GM19395 (cell line): ENCODE measurements at regions not wholly inside any gene's neighbourhood (a gene's known extent, or its start where the extent isn't known, plus 50 kb on each side); places are given as distances from the start of the nearest gene placed in this dataset.
A peak's percentile ranks its signal among the peaks of the same experiment; 100 is the strongest.

ENCODE experiments used
- ATAC-seq: cut with Tn5 transposase; IDR thresholded peaks from one replicate; pipeline ENCODE4 v1.9.1; 2021; ENCODE audit warnings: mild to moderate bottlenecking, moderate library complexity; ENCODE audit not compliant: unreplicated experiment

GRCh38 chr4:152100379-152101201 is 339.8 kb upstream of the GATB start:
- peak; percentile 68 for ATAC-seq

- ATAC-seq = no peak
Observed at GRCh38 chr4:152099981-152100378, 339.2 kb upstream of the GATB start.

DNA sequence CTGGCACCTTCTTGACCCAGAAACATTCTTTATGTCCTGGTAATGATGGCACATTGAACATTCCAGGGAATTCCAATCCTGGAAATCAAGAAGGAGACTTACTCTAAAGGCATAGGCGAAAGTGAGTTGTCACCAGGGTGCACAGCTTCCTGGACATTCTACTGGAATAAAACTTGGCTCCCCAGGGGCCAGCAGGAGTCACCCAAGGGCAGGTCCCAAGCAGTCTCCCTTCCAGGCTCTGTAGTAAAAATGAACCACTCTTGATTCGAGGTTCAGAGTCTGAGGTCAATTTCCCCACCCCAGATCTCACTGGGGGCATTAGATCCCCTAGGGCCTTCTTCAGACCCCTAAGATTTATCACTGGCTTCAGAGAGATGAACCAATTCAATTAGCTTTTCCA is 338.7 kb upstream of the GATB start:
- no peak for ATAC-seq

DNA sequence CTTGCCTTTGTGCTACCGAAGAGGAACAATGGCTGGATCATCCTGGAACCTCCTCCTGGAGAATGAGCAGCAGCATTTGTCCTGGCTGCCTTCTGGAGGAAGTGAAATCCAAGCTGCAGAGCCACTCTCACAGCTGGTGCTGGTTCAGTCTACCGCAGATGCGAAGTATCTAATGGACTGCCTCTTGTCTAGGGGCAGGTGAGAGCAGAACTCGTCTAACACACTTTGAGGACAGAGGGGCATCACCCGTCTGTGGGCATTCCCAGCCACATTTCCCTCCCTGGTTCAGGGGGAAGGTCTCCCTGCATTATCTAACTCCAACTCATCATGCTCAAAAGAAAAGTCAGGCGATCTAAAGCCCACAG is 338.2 kb upstream of the GATB start:
- ATAC-seq = no peak

GRCh38 chr4:152098365-152099060 is 337.7 kb upstream of the GATB start:
- no peak for ATAC-seq

DNA sequence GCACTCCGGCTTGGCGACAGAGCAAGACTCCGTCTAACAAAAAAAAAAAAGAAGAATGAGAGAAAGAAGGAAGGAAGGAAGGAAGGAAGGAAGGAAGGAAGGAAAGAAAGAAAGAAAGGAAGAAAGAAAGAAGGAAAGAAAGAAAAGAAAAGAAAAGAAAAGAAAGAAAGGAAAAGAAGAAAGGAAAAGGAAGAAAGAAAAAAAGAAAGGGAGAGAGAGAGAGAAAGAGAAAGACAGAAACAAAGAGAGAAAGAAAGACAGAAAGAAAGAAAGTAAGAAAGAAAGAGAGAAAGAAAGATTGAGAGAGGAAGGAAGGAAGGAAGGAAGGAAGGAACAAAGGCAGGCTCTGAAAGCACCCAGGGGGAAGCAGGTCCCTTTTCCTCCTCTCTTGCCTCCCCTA is 336.6 kb upstream of the GATB start:
- no peak for ATAC-seq

DNA sequence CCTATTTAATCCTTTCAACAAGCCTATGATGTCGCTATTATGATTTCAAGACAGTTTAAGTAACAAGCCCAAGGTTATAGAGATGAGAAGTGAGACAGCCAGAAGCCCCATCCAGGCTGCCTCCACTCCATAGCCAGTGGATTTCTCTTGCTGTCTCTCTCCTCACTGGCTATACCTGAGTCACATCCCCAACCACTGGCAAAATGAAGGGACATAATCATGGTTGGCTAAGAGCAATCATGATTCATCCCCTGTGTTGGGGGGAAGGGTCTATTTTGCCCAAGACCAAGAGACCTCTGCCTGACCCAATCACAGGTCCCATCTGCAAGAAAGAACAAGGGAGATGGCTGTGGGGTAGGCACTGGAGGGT is 334.9 kb upstream of the GATB start:
- no peak for ATAC-seq

- ATAC-seq = no peak
Observed at GRCh38 chr4:152094970-152095700, 334.3 kb upstream of the GATB start.

DNA sequence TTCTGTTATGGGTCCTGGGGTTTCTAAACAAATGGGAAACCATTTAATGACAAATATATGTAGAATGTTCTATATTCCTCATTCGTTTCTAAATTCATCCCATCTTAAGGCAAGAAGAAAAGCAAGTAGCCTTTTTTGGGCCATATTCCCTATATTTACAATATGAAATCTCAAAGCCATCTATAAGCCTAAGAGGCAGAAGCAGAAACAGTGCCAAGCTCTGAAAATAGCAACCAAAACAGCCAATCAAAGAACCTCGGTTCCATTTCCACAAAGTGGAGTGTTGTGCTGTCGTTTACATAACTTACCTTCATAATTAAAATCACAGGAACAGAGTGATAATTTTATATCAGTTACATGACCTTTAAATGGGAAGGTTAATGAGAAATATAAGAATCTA is 330.6 kb upstream of the GATB start:
- ATAC-seq = no peak

- no peak for ATAC-seq
Observed at GRCh38 chr4:152090543-152090942, 329.7 kb upstream of the GATB start.

- ATAC-seq = no peak
Observed at GRCh38 chr4:152089584-152089983, 328.8 kb upstream of the GATB start.

GRCh38 chr4:152087335-152087734 is 326.5 kb upstream of the GATB start:
- no peak for ATAC-seq

DNA sequence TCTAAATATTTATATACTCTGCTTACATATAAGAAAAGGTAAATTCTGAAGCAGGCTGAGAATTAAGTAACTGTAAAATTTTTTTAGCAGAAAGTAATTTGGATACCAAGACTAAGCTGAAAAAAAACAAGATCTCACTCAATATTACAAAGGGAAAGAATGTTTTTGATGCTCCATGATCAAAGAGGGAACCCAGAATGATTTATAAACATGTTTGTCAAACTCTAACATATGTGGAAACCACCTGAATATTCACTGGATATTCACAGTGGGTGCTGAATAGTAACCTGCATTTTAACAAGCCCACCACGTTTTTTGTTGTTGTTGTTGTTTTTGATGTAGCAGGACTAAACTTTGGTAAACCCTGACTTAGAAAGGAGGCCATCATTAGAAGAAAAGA is 324.9 kb upstream of the GATB start:
- ATAC-seq = no peak

DNA sequence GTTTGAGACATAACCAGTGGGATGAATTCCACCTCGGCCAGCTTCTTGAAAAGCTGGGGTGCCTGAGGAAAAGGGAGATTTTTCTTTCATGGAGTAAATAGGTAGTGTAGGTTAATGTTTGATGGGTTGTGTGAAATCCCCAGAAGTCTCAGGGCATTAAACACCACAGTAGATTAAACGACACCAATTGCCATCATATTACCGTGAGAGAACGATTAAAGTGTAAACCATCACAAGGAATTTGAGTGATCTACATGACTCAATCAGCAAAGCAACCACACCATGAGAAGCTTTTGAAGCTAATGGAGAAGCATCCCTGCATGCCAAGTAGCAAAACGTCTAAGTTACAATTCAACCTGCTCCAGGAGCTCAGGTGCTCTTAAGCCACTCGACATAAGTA is 322.5 kb upstream of the GATB start:
- no peak for ATAC-seq

GRCh38 chr4:152081024-152081423 is 320.2 kb upstream of the GATB start:
- ATAC-seq = peak; percentile 94

DNA sequence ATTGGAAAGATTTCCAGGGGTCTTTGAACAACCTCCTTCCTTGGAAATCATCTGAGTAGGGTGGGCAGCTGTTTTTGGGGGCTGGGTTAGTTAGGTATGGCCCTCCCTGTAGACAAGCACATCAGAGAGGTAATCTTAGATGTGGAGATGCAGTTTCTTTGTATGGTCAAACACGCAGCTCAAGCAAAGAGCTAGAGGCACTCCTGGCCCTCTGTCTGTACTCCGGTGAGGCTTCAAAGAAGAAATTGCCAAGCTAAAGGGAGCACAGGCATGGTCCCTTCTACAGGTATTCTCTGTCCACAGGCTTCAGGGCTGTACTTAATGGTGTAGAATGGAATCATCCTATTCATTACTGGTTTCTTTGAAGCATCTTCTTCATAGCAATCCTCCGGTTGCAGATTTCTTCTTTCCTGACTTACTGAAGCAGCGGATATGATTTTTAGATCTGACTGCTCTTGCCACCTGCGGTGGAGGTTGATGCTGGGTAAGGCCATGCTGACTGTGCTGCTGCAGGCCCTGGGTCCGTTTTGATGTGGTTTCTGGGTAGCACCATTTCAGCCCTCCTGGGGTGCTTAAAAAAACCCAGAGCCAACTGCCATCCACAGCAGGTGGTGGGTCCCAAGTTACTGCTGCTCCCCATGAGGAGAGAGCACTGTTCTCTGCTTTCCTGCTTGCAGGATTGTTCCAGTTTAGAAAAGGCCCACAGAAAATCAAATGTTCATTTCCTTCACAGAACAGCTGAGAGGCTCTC is 318.9 kb upstream of the GATB start:
- no peak for ATAC-seq

DNA sequence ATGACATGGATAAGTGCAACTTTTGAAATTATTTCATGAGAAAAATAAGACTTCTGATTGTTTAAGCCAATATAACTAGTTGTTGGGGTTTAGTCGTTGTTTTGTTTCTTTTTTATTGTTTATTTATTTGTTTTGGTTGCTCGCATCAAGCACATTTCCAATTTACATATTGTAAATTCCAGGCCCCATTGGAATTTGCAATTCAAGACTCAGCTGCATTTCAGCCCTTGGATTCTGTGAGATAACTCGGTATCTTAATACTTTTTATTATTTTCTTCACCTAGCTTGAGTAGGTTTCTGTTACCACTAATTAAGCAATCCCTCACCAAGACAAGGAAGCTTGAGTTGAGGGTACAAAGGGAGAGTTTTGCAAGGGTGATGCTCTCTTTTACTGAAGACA is 318.3 kb upstream of the GATB start:
- ATAC-seq = no peak

GRCh38 chr4:152077582-152077981 is 316.8 kb upstream of the GATB start:
- no peak for ATAC-seq

- no peak for ATAC-seq
Observed at GRCh38 chr4:152075253-152075928, 314.6 kb upstream of the GATB start.

- no peak for ATAC-seq
Observed at GRCh38 chr4:152074573-152074972, 313.8 kb upstream of the GATB start.

DNA sequence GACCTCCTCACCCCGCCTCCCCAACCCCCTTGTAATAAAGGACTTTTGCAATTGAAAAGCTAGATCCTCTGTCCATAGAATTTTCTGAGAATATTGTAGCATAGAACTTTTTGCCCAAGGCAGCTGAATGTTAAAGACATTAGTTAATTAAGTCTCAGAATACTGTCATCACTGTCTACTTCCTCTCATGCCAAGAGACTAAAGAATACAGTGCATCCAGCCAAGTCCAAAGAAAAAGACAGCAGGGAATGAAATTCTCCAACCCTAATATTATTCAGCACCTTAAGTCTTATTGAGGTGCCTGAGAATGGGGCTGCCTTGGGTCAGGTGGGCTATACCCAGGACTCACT is 313.3 kb upstream of the GATB start:
- ATAC-seq = no peak
